Stomach (tissue), 8 donors: ENCODE measurements at regions not wholly inside any gene's neighbourhood (a gene's known extent, or its start where the extent isn't known, plus 50 kb on each side); places are given as distances from the start of the nearest gene placed in this dataset.

Experiments
- DNase-seq, 2 donors: peaks; one replicate each; pipeline versions ENCODE4 v3.0.0 to v3.0.0-alpha.2; 2013 to 2019
- H3K27ac ChIP-seq, 5 donors: fragments of 200-600 bp in 4 of 5; sonication (generic) in 4 of 5; one replicate each; pipeline ENCODE4 v1.5.1; 2013 to 2019; ENCODE audit warnings: mild to moderate bottlenecking in 1 of 5, moderate library complexity in 1 of 5
- H3K27me3 ChIP-seq, 3 donors: fragments of 200-600 bp; sonication (generic); one replicate each; pipeline ENCODE4 v1.5.1; 2017 to 2019; ENCODE audit warnings: mixed run types in 1 of 3
- H3K36me3 ChIP-seq, 4 donors: fragments of 200-600 bp; sonication (generic); 1 replicate in 3 of 4; 2 replicates in 1 of 4; pipeline ENCODE4 v1.5.1; 2016 to 2019
- H3K4me1 ChIP-seq, 4 donors: fragments of 200-600 bp; sonication (generic); one replicate each; pipeline ENCODE4 v1.5.1; 2016 to 2019
- H3K4me3 ChIP-seq, 4 donors: fragments of 200-600 bp; sonication (generic) in 3 of 4; one replicate each; pipeline ENCODE4 v1.5.1; 2016 to 2019; ENCODE audit warnings: mild to moderate bottlenecking in 1 of 4
- H3K9me3 ChIP-seq, 4 donors: fragments of 200-600 bp; sonication (generic); one replicate each; pipeline ENCODE4 v1.5.1; 2016 to 2019
- EP300 ChIP-seq: sonication (generic); formaldehyde crosslinking; IDR thresholded peaks from one replicate; pipeline ENCODE4 v1.6.1; 2017; ENCODE audit warnings: antibody characterized with exemption
- POLR2A ChIP-seq, 4 donors: fragments of 450-650 bp; IDR thresholded peaks; one replicate each; pipeline ENCODE4 v1.6.1; 2016; ENCODE audit warnings: antibody characterized with exemption in 4 of 4, control low read depth in 2 of 4, mild to moderate bottlenecking in 1 of 4, moderate library complexity in 1 of 4
- POLR2AphosphoS5 ChIP-seq, 3 donors: sonication (generic); formaldehyde crosslinking; IDR thresholded peaks; one replicate each; pipeline ENCODE4 v1.6.1; 2016; ENCODE audit warnings: antibody characterized with exemption in 3 of 3
- WGBS, 5 donors: extraction: QIAGEN DNeasy Blood & Tissue Kit in 3 of 5; methylation state at CpG; one replicate each; pipeline versions ENCODE4 v1.1.5 to v1.1.7; 2013 to 2018; 5-methylcytosine and 5-hydroxymethylcytosine counted together
- intact Hi-C: fragments of 100-400 bp; cut with DNase I; formaldehyde crosslinking; loops from one replicate; pipeline ENCODE4 v1.15.1; 2023; ENCODE audit warnings: low total_unique reads
- TF ChIP-seq, protein P1 (sequence below), 7 experiments: fragments of 450-650 bp in 4 of 7; fragments of 200-600 bp in 3 of 7; sonication (generic) in 3 of 7; IDR thresholded peaks; one replicate each; pipeline ENCODE4 v1.5.1; 2016 to 2019; ENCODE audit warnings: antibody characterized with exemption in 7 of 7, control low read depth in 2 of 7, mild to moderate bottlenecking in 1 of 7
- donor health status: healthy with polysubstance abuse.
- donor health status: Bipolar disorder and iron deficiency.
- donor health status: healthy.

DNA sequence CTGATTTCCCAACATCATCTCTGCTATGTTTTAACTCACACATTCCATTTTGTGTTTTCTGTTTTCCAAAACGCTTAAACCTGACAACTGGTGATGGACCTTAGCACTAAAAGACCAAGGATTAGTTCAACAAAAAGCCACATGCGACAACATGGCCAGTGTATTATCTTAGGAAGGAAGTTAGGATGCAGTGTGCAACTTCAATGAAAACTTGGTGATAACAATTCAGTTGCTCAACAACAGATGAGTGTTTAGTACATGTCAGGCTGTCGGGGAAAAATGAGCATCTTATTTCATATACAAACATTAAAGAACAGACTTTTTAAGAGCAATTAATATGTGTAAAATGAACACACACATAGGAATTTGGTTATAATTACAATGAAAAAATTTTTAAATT lies 780.0 kb downstream of the SEMA5A start:
- no peaks in the 10 kb centered on the region for H3K36me3 ChIP-seq
- H3K27ac ChIP-seq: no peak overlapping the region
- H3K4me3 ChIP-seq: no peak overlapping the region
- no peaks in the 10 kb centered on the region for H3K9me3 ChIP-seq
- TF ChIP-seq POLR2A (IDR thresholded peaks at IDR 0.05): no peak
- TF ChIP-seq POLR2AphosphoS5 (IDR thresholded peaks at IDR 0.05): no peak
- TF ChIP-seq, protein P1, sequence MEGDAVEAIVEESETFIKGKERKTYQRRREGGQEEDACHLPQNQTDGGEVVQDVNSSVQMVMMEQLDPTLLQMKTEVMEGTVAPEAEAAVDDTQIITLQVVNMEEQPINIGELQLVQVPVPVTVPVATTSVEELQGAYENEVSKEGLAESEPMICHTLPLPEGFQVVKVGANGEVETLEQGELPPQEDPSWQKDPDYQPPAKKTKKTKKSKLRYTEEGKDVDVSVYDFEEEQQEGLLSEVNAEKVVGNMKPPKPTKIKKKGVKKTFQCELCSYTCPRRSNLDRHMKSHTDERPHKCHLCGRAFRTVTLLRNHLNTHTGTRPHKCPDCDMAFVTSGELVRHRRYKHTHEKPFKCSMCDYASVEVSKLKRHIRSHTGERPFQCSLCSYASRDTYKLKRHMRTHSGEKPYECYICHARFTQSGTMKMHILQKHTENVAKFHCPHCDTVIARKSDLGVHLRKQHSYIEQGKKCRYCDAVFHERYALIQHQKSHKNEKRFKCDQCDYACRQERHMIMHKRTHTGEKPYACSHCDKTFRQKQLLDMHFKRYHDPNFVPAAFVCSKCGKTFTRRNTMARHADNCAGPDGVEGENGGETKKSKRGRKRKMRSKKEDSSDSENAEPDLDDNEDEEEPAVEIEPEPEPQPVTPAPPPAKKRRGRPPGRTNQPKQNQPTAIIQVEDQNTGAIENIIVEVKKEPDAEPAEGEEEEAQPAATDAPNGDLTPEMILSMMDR (IDR thresholded peaks at IDR 0.05): no peak
- TF ChIP-seq EP300: no peak
- 47 to 71% (median 62%) methylated on average over 3 of the region's 3 CpGs for WGBS, 5 donors
- H3K27me3 ChIP-seq: no peaks in the 10 kb centered on the region
- intact Hi-C loops: no loop called here
- no peak for DNase-seq
- H3K4me1 ChIP-seq: no peaks in the 10 kb centered on the region

DNA sequence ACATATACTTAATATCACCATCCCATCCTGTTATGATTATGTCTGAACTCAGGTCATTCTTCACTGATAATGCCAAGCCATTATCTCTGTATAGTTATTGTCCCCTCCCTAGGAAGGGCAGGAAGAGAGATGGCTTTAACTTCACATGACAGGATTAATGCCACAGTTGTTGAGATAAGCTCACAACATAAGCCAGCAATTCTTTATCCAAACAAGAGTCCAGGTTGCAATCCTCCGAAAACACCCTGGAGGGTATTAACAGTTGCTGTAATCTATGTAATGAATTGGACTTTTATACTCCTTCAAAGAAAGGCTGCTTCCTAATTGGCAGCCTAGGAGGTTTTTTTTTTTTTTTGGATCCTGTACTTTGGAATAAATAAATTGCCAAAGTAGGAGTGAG lies 779.4 kb downstream of the SEMA5A start:
- Histone ChIP-seq H3K4me3 (no peak overlapping the region), H3K9me3 (no peaks in the 10 kb centered on the region), H3K4me1 (no peaks in the 10 kb centered on the region), H3K27me3 (no peaks in the 10 kb centered on the region), H3K27ac (no peak overlapping the region), H3K36me3 (no peaks in the 10 kb centered on the region)
- DNase-seq: no peak
- WGBS, 5 donors: 43 to 62% (median 47%) methylated on average over 1 of the region's 1 CpG
- intact Hi-C loops: no loop called here
- TF ChIP-seq, protein P1 (IDR thresholded peaks at IDR 0.05): no peak
- TF ChIP-seq POLR2AphosphoS5 (IDR thresholded peaks at IDR 0.05) (no peak), EP300 (no peak), POLR2A (IDR thresholded peaks at IDR 0.05) (no peak)

DNA sequence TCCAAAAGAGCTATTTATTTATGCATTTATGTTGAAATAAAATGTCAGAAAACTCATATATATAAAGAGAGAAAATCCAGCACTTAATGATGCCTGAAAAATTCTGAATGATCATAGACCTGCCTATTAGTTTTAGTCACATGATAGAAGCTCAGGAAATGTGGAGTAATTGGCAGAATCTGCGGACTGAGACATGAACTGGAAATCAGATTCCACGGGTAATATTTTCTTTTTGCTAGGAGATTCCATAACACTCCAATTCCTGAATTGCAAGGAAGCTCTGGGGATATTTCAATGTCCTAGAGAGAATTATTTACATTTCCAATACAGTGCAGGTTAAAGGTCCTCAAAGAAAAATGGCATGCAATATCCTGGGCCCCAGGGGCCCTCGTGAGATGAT lies 778.8 kb downstream of the SEMA5A start:
- intact Hi-C loops: no loop called here
- H3K9me3 ChIP-seq: no peaks in the 10 kb centered on the region
- TF ChIP-seq POLR2AphosphoS5 (IDR thresholded peaks at IDR 0.05): no peak
- no peak for TF ChIP-seq EP300
- TF ChIP-seq, protein P1 (IDR thresholded peaks at IDR 0.05): no peak
- no peak for TF ChIP-seq POLR2A (IDR thresholded peaks at IDR 0.05)
- 53 to 74% (median 70%) methylated on average over 3 of the region's 3 CpGs for whole genome bisulfite sequencing, 5 donors
- no peak overlapping the region for H3K4me3 ChIP-seq
- H3K36me3 ChIP-seq: no peaks in the 10 kb centered on the region
- DNase-seq: no peak
- H3K27me3 ChIP-seq: no peaks in the 10 kb centered on the region
- H3K4me1 ChIP-seq: no peaks in the 10 kb centered on the region
- no peak overlapping the region for H3K27ac ChIP-seq

DNA sequence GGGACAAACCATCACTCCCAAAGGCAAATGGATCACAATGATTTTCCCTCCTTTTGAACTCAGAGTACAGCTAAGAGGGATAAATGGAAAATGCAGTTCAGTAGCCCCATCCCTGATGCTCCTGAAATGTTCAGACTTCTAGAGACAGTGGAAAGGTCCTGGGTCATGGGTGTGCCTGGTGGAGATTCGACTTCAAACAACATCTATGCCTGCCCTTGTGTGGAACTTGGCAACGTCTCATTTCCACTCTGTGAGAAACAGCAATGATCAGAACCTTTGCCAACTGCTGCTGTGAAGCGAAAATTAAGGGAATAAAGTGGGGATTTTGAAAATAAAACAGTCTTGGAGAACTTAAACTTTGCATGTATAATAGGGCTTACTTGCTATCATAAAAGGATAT lies 778.1 kb downstream of the SEMA5A start:
- H3K36me3 ChIP-seq: no peaks in the 10 kb centered on the region
- H3K9me3 ChIP-seq: no peaks in the 10 kb centered on the region
- H3K27me3 ChIP-seq: no peaks in the 10 kb centered on the region
- TF ChIP-seq POLR2AphosphoS5 (IDR thresholded peaks at IDR 0.05) (no peak), EP300 (no peak), POLR2A (IDR thresholded peaks at IDR 0.05) (no peak)
- TF ChIP-seq, protein P1 (IDR thresholded peaks at IDR 0.05): no peak
- no peak for DNase-seq
- intact Hi-C loops: no loop called here
- no peaks in the 10 kb centered on the region for H3K4me1 ChIP-seq
- H3K27ac ChIP-seq: no peak overlapping the region
- WGBS, 5 donors: 43 to 58% (median 50%) methylated on average over 3 of the region's 3 CpGs
- no peak overlapping the region for H3K4me3 ChIP-seq
